ENCODE measurements at regions not wholly inside any gene's neighbourhood (a gene's known extent, or its start where the extent isn't known, plus 50 kb on each side); places are given as distances from the start of the nearest gene placed in this dataset.

- TF ChIP-seq NANOG (IDR thresholded peaks at IDR 0.05; ENCODE audit: borderline replicate concordance) = no peak
- no peak for TF ChIP-seq EZH2phosphoT487 (IDR thresholded peaks at IDR 0.05; ENCODE audit: unreplicated experiment)
- TF ChIP-seq ETS1 (IDR thresholded peaks at IDR 0.05) = no peak
These were observed 471.9 kb downstream of the PDGFC start (continued) for GRCh38 chr4:156499684-156500083.

GRCh38 chr4:156497486-156497885 lies 474.1 kb downstream of the PDGFC start:
- Histone ChIP-seq H4K20me1 (replicated peaks; ENCODE audit: insufficient read depth) (no peaks in the 10 kb centered on the region), H3K4me2 (no peak overlapping the region), H3K9me2 (ENCODE audit: insufficient read depth) (no peaks in the 10 kb centered on the region; the same call in 1 of the 2 replicates), H3K36me3 (ENCODE audit: insufficient read depth) (no peaks in the 10 kb centered on the region), H3F3A (replicated peaks; ENCODE audit: low read depth) (no peaks in the 10 kb centered on the region), H2AFZ (no peak overlapping the region), H3K27ac (ENCODE audit: low read depth) (no peak overlapping the region), H3K4me1 (ENCODE audit: insufficient read depth) (peaks cover 18% of the 10 kb centered on the region), H3K4me3 (no peak overlapping the region), H3K79me2 (replicated peaks; ENCODE audit: insufficient read depth) (no peaks in the 10 kb centered on the region), H3K27me3 (ENCODE audit: insufficient read depth) (no peaks in the 10 kb centered on the region)
- Mint-ChIP-seq H3K4me3 (no peak overlapping the region), H3K4me1 (peaks cover 15% of the 10 kb centered on the region), H3K9me3 (no peaks in the 10 kb centered on the region), H3K27me3 (ENCODE audit: insufficient read depth, low read depth, poor library complexity) (peaks cover 2% of the 10 kb centered on the region), H3K36me3 (ENCODE audit: low read depth) (no peaks in the 10 kb centered on the region), H3K27ac (no peak overlapping the region)
- DNase-seq (ENCODE audit: low spot score) (no peak), ATAC-seq (no peak)
- TF ChIP-seq EZH2 (IDR thresholded peaks at IDR 0.05; ENCODE audit: low read depth, unreplicated experiment) (no peak), ETS1 (IDR thresholded peaks at IDR 0.05) (no peak)

- H3K36me3 ChIP-seq (ENCODE audit: insufficient read depth) = no peaks in the 10 kb centered on the region
- peak overlapping the region; percentile 24; the same call in 1 of the 2 replicates for H2AFZ ChIP-seq
- Mint-ChIP-seq H3K4me1 (peaks cover 15% of the 10 kb centered on the region), H3K36me3 (ENCODE audit: low read depth) (no peaks in the 10 kb centered on the region), H3K4me3 (no peak overlapping the region), H3K9me3 (no peaks in the 10 kb centered on the region), H3K27me3 (ENCODE audit: insufficient read depth, low read depth, poor library complexity) (peaks cover 2% of the 10 kb centered on the region), H3K27ac (peak overlapping the region; percentile 8; the same call in 1 of the 2 replicates)
- H3K27ac ChIP-seq (ENCODE audit: low read depth) = no peak overlapping the region
- H3K9me2 ChIP-seq (ENCODE audit: insufficient read depth) = no peaks in the 10 kb centered on the region
- no peak for DNase-seq (ENCODE audit: low spot score)
- H3K79me2 ChIP-seq (replicated peaks; ENCODE audit: insufficient read depth) = no peaks in the 10 kb centered on the region
- peaks cover 18% of the 10 kb centered on the region for H3K4me1 ChIP-seq (ENCODE audit: insufficient read depth)
- H3K27me3 ChIP-seq (ENCODE audit: insufficient read depth) = no peaks in the 10 kb centered on the region
- no peak for ATAC-seq
- no peak overlapping the region for H3K4me2 ChIP-seq
- no peaks in the 10 kb centered on the region for H4K20me1 ChIP-seq (replicated peaks; ENCODE audit: insufficient read depth)
- no peaks in the 10 kb centered on the region for H3F3A ChIP-seq (replicated peaks; ENCODE audit: low read depth)
- no peak overlapping the region for H3K4me3 ChIP-seq
- no peak for TF ChIP-seq ZNF331 (CRISPR knock-in tag; IDR thresholded peaks at IDR 0.05; ENCODE audit: low read depth)
- no peak for TF ChIP-seq CTCF (conservative IDR thresholded peaks at IDR 0.05; ENCODE audit: low read depth in 2 of 2)
- TF ChIP-seq NANOG (IDR thresholded peaks at IDR 0.05; ENCODE audit: borderline replicate concordance) = no peak
- TF ChIP-seq POLR2AphosphoS5 (IDR thresholded peaks at IDR 0.05; ENCODE audit: low read depth) = no peak
- TF ChIP-seq EZH2 (IDR thresholded peaks at IDR 0.05; ENCODE audit: low read depth, unreplicated experiment) = no peak
- no peak for TF ChIP-seq CREB1 (CRISPR knock-in tag; IDR thresholded peaks at IDR 0.05; ENCODE audit: low read depth)
- TF ChIP-seq REST (IDR thresholded peaks at IDR 0.05; ENCODE audit: unreplicated experiment) = no peak
- no peak for TF ChIP-seq EZH2phosphoT487 (IDR thresholded peaks at IDR 0.05; ENCODE audit: unreplicated experiment)
- no peak for TF ChIP-seq ETS1 (IDR thresholded peaks at IDR 0.05)
- no peak for TF ChIP-seq ZNF114 (CRISPR knock-in tag; IDR thresholded peaks at IDR 0.05)
- TF ChIP-seq STAT1 (IDR thresholded peaks at IDR 0.05; ENCODE audit: unreplicated experiment) = no peak
- TF ChIP-seq JUNB (IDR thresholded peaks at IDR 0.05; ENCODE audit: unreplicated experiment) = no peak
These were observed 474.8 kb downstream of the PDGFC start for GRCh38 chr4:156496797-156497196.

Measured in GM23338 (cell line).